ENCODE measurements at regions not wholly inside any gene's neighbourhood (a gene's known extent, or its start where the extent isn't known, plus 50 kb on each side); places are given as distances from the start of the nearest gene placed in this dataset.

DNA sequence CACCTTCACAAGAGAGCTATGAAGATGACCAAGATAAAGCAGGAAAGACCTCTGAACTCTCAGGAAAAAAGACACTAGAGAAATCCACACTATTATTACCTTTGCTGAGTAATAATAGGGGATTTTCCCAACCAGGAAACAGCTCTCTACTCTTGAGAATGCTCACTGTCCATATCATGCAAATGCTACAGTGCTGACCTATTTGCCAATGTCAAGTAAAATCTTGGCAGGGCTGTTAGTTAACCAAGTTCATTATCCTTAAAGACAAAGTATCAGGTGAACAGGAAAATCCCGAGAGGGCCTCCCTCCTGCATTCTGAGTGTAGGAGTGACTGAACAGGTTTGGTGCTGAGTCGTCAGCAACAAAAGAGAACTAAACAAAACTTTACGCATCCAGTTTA, 306.6 kb downstream of the ACTL7B start:
- no peak overlapping the region for H3K4me3 ChIP-seq (ENCODE audit: low read length in 2 of 2)
- H3K36me3 ChIP-seq (ENCODE audit: control insufficient read depth in 1 of 2, insufficient read depth in 2 of 2, low read length in 1 of 2): no peaks in the 10 kb centered on the region
- H3K27ac ChIP-seq (ENCODE audit: low read depth in 1 of 2, low read length in 2 of 2): no peak overlapping the region
- no peaks in the 10 kb centered on the region for H3K4me1 ChIP-seq (ENCODE audit: control insufficient read depth in 1 of 2, insufficient read depth in 2 of 2, low read length in 2 of 2)
- ATAC-seq (ENCODE audit: low FRiP score): no peak
- H3K9me3 ChIP-seq (ENCODE audit: control insufficient read depth, low read length): no peaks in the 10 kb centered on the region
- 89 to 94% methylated on average over 3 of the region's 3 CpGs for WGBS, 2 donors
- no peak for DNase-seq
- intact Hi-C loops (cut with DNase I): no loop called here
- H3K27me3 ChIP-seq (ENCODE audit: control insufficient read depth in 1 of 2, insufficient read depth in 2 of 2, low read length in 1 of 2): no peaks in the 10 kb centered on the region

DNA sequence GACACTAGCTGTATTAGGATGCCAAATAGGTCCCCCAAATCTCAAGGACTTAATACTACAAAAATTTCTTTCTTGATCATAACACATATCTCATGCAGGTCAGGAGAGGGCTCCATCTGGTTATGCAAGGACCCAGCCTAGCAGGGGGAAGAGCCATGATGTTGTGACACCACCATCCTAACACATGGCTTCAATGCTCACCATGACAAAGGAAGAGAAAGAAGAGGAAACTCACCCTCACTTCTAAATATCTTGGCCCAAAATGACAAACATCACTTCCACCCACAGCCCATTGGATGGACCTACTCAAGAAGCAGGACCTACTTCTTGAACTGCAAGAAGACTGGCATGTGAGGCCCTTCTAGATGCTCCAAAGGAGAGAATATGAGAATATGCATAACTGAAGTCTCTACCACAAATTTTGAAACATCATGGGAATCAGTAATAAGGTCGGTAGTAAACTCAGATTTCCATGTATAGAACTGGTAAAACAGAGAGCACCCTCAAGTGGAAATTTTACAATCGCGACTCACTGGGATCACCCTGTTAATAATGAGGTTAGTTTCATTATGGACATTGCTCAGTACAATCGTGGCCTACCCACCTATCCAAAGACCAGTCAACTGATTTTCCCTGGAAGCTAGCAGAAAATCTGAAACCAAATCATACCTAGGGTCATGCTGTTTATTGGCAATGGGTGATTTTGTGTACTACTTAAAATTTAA, 308.2 kb downstream of the ACTL7B start:
- Histone ChIP-seq H3K27ac (ENCODE audit: low read depth in 1 of 2, low read length in 2 of 2) (no peak overlapping the region), H3K4me1 (ENCODE audit: control insufficient read depth in 1 of 2, insufficient read depth in 2 of 2, low read length in 2 of 2) (no peaks in the 10 kb centered on the region), H3K4me3 (ENCODE audit: low read length in 2 of 2) (no peak overlapping the region), H3K27me3 (ENCODE audit: control insufficient read depth in 1 of 2, insufficient read depth in 2 of 2, low read length in 1 of 2) (no peaks in the 10 kb centered on the region), H3K36me3 (ENCODE audit: control insufficient read depth in 1 of 2, insufficient read depth in 2 of 2, low read length in 1 of 2) (no peaks in the 10 kb centered on the region), H3K9me3 (ENCODE audit: control insufficient read depth, low read length) (no peaks in the 10 kb centered on the region)
- 92 to 93% methylated on average over 4 of the region's 4 CpGs for WGBS, 2 donors
- ATAC-seq (ENCODE audit: low FRiP score): no peak
- intact Hi-C loops (cut with DNase I): no loop called here
- DNase-seq: no peak

DNA sequence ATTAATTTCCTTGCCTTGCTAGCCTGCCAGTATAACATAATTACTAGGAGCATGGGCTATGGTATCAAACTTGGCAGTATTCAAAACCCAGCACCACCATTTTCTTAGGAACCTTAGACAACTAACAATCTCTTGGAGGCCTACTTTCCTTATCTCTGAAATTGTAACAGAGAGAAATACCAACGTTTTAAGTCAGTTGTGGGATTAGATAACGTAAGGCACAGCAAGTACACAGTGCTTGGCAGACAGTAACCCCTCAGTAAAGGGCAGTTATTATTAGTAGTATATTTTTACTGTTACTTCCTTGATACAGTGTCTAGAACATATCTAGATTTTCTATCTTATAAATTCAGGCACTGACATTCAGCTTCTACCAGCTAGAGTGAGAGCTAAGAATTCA, 309.6 kb downstream of the ACTL7B start:
- Histone ChIP-seq H3K4me3 (ENCODE audit: low read length in 2 of 2) (no peak overlapping the region), H3K27me3 (ENCODE audit: control insufficient read depth in 1 of 2, insufficient read depth in 2 of 2, low read length in 1 of 2) (no peaks in the 10 kb centered on the region), H3K36me3 (ENCODE audit: control insufficient read depth in 1 of 2, insufficient read depth in 2 of 2, low read length in 1 of 2) (no peaks in the 10 kb centered on the region), H3K4me1 (ENCODE audit: control insufficient read depth in 1 of 2, insufficient read depth in 2 of 2, low read length in 2 of 2) (no peaks in the 10 kb centered on the region), H3K9me3 (ENCODE audit: control insufficient read depth, low read length) (no peaks in the 10 kb centered on the region), H3K27ac (ENCODE audit: low read depth in 1 of 2, low read length in 2 of 2) (no peak overlapping the region)
- ATAC-seq (ENCODE audit: low FRiP score) (no peak), DNase-seq (no peak)
- WGBS, 2 donors: 14 to 35% methylated on average over 2 of the region's 2 CpGs
- intact Hi-C loops (cut with DNase I): no loop called here

DNA sequence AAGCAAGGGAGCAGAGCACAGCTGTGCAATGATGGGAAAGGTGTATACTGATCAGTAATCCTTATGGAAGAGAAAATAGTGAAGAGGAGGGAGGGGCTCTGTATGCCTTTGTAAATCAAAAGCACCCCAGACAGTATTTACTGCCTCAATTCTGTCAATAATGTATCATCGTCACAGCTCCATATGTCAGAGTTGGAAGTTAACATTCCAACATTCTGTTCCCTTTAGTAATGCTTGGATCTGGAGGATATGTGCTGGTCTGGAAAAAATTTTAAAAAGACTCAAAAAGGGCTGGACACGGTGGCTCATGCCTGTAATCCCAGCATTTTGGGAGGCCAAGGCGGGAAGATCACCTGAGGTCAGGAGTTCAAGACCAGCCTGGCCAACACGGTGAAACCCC, 310.4 kb downstream of the ACTL7B start:
- H3K4me3 ChIP-seq (ENCODE audit: low read length in 2 of 2): no peak overlapping the region

DNA sequence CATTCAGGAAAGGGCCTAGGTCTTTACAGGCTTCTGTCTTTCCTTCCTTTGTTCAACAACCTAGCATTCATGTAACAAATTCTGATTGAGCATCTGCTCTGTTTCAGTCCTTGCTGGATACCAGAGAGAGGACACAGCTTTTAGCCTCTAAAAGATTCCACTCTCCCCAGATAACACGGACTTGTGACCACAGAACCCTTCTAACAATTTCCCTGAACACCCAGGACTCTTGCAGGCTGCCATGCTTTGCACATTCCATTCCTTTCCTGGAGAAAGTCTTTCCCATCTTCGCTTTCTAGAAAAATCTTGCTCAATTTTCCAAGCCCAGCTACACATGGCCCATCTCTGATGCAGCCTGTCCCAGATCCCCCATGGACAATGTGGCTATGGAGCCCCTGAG, 310.9 kb downstream of the ACTL7B start:
- H3K4me1 ChIP-seq (ENCODE audit: control insufficient read depth in 1 of 2, insufficient read depth in 2 of 2, low read length in 2 of 2): no peaks in the 10 kb centered on the region
- H3K9me3 ChIP-seq (ENCODE audit: control insufficient read depth, low read length): no peaks in the 10 kb centered on the region
- H3K27me3 ChIP-seq (ENCODE audit: control insufficient read depth in 1 of 2, insufficient read depth in 2 of 2, low read length in 1 of 2): no peaks in the 10 kb centered on the region
- no peak overlapping the region for H3K27ac ChIP-seq (ENCODE audit: low read depth in 1 of 2, low read length in 2 of 2)
- DNase-seq (no peak), ATAC-seq (ENCODE audit: low FRiP score) (no peak)
- intact Hi-C loops (cut with DNase I): no loop called here
- no peaks in the 10 kb centered on the region for H3K36me3 ChIP-seq (ENCODE audit: control insufficient read depth in 1 of 2, insufficient read depth in 2 of 2, low read length in 1 of 2)
- H3K4me3 ChIP-seq (ENCODE audit: low read length in 2 of 2): no peak overlapping the region
- 94 to 96% methylated on average over 2 of the region's 2 CpGs for WGBS, 2 donors

More for the DNA sequence above, 310.4 kb downstream of the ACTL7B start:
- Histone ChIP-seq H3K27me3 (ENCODE audit: control insufficient read depth in 1 of 2, insufficient read depth in 2 of 2, low read length in 1 of 2) (no peaks in the 10 kb centered on the region), H3K27ac (ENCODE audit: low read depth in 1 of 2, low read length in 2 of 2) (no peak overlapping the region), H3K9me3 (ENCODE audit: control insufficient read depth, low read length) (no peaks in the 10 kb centered on the region), H3K36me3 (ENCODE audit: control insufficient read depth in 1 of 2, insufficient read depth in 2 of 2, low read length in 1 of 2) (no peaks in the 10 kb centered on the region), H3K4me1 (ENCODE audit: control insufficient read depth in 1 of 2, insufficient read depth in 2 of 2, low read length in 2 of 2) (no peaks in the 10 kb centered on the region)
- no peak for DNase-seq
- 79 to 84% methylated on average over 4 of the region's 4 CpGs for WGBS, 2 donors
- intact Hi-C loops (cut with DNase I): no loop called here
- no peak for ATAC-seq (ENCODE audit: low FRiP score)

DNA sequence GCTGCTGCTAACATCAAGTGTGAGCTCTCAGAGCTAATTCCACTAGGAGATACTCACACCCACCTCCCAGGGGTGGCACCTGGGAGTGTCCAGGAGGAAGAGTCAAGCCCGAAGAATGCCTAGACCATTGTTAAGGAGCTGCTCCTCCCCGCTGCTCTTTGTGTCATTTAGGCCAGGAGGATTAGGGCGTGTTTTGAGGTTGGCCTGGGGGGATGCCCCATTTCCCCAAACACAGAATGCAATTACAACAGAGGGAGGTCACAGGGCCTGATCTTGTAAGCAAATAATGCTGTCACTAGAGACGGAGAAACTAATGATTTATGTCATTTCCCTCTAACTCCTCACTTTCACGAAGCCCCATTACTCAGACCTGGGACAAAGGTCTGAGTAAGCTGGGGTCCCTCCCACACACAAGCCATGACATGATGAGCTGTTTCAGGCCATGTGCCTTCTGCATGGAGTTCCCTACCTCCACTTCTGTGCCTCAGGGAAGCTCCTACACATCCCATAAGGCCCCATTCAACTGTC, 312.5 kb downstream of the ACTL7B start:
- ATAC-seq (ENCODE audit: low FRiP score) (no peak), DNase-seq (no peak)
- Histone ChIP-seq H3K27ac (ENCODE audit: low read depth in 1 of 2, low read length in 2 of 2) (no peak overlapping the region), H3K36me3 (ENCODE audit: control insufficient read depth in 1 of 2, insufficient read depth in 2 of 2, low read length in 1 of 2) (no peaks in the 10 kb centered on the region), H3K9me3 (ENCODE audit: control insufficient read depth, low read length) (no peaks in the 10 kb centered on the region), H3K4me3 (ENCODE audit: low read length in 2 of 2) (no peak overlapping the region), H3K27me3 (ENCODE audit: control insufficient read depth in 1 of 2, insufficient read depth in 2 of 2, low read length in 1 of 2) (no peaks in the 10 kb centered on the region), H3K4me1 (ENCODE audit: control insufficient read depth in 1 of 2, insufficient read depth in 2 of 2, low read length in 2 of 2) (no peaks in the 10 kb centered on the region)
- WGBS, 2 donors: 63 to 77% methylated on average over 5 of the region's 5 CpGs
- intact Hi-C loops (cut with DNase I): no loop called here

DNA sequence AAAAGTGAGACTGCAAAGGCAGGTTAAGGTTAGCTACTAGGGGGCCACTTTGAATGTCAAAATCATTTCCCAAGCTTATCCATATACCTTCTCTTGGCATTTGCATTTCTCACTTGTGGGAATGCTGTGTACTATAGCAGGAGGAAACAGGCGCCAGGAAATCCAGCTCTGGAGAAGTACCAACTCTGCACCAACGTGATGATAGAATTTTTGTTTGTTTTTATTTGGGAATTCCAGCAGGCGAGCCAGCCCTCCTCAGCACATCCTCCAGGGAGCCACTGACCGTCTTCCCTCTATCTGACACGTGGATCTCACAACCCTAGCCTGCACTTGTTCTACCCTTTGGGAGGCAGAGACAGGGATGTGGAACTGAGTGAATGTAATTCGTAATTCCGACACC, 318.0 kb downstream of the ACTL7B start:
- ATAC-seq (ENCODE audit: low FRiP score) (no peak), DNase-seq (no peak)
- Histone ChIP-seq H3K27ac (ENCODE audit: low read depth in 1 of 2, low read length in 2 of 2) (no peak overlapping the region), H3K4me3 (ENCODE audit: low read length in 2 of 2) (no peak overlapping the region), H3K36me3 (ENCODE audit: control insufficient read depth in 1 of 2, insufficient read depth in 2 of 2, low read length in 1 of 2) (no peaks in the 10 kb centered on the region), H3K27me3 (ENCODE audit: control insufficient read depth in 1 of 2, insufficient read depth in 2 of 2, low read length in 1 of 2) (no peaks in the 10 kb centered on the region), H3K4me1 (ENCODE audit: control insufficient read depth in 1 of 2, insufficient read depth in 2 of 2, low read length in 2 of 2) (no peaks in the 10 kb centered on the region), H3K9me3 (ENCODE audit: control insufficient read depth, low read length) (no peaks in the 10 kb centered on the region)
- WGBS, 2 donors: 28 to 38% methylated on average over 7 of the region's 7 CpGs
- intact Hi-C loops (cut with DNase I): no loop called here

DNA sequence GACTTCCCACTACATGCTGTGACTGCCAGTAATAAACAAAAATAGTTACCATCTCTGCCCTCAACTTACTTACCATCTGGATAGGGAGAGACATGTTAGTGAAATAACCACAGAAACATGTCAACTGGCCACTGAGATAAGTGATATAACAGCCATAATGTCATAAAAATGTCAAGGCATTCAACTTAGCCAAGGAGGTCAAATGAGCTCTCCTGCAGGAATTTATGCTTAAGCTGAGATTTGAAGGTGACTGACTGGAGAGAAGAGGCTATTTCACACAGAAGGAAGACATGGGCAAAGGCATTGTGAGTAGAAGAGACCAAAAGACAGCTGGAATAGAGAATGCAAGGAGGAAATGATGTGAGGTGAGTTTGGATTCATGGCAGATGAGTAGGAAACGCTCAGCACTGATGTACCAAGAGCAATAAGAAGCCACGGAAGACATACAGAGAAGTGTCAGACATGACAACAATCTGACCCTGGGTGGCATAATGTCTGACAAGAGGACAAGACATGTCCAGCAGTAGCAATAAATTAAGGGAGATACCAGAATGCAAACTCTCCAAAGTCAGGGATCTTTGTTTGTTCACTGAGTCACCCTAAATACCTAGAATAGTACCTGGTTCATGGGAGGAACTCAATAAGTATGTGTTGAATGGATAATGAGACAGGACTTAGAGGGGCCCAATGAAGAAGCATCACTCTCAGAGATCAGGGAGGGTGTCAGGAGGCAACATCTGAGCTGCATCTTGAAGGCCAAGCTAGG, 318.8 kb downstream of the ACTL7B start:
- Histone ChIP-seq H3K4me3 (ENCODE audit: low read length in 2 of 2) (no peak overlapping the region), H3K36me3 (ENCODE audit: control insufficient read depth in 1 of 2, insufficient read depth in 2 of 2, low read length in 1 of 2) (no peaks in the 10 kb centered on the region), H3K9me3 (ENCODE audit: control insufficient read depth, low read length) (no peaks in the 10 kb centered on the region), H3K4me1 (ENCODE audit: control insufficient read depth in 1 of 2, insufficient read depth in 2 of 2, low read length in 2 of 2) (no peaks in the 10 kb centered on the region), H3K27ac (ENCODE audit: low read depth in 1 of 2, low read length in 2 of 2) (no peak overlapping the region), H3K27me3 (ENCODE audit: control insufficient read depth in 1 of 2, insufficient read depth in 2 of 2, low read length in 1 of 2) (no peaks in the 10 kb centered on the region)
- DNase-seq (no peak), ATAC-seq (ENCODE audit: low FRiP score) (no peak)
- 84 to 95% methylated on average over 2 of the region's 2 CpGs for WGBS, 2 donors
- intact Hi-C loops (cut with DNase I): no loop called here

DNA sequence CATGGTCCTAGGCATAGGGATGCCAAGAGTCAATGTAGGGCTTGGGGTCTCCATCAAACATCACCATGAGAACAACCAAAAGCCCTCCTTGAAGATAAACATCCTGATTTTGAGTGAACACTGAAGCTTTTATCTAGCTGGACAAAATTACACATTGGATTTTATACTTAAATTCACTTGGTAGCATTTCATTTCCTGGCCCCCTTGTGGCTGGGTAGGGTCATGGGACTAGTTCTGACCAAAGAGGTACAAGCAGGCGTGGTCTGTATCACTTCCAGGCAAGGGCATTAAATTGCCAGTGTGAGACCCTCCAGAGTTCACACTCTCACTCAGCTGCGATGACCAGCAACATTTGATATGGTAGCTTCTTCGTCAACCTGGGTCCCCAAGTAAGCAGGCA, 320.3 kb downstream of the ACTL7B start:
- no peak for ATAC-seq (ENCODE audit: low FRiP score)
- H3K27ac ChIP-seq (ENCODE audit: low read depth in 1 of 2, low read length in 2 of 2): no peak overlapping the region
- DNase-seq: no peak
- H3K27me3 ChIP-seq (ENCODE audit: control insufficient read depth in 1 of 2, insufficient read depth in 2 of 2, low read length in 1 of 2): no peaks in the 10 kb centered on the region
- H3K4me3 ChIP-seq (ENCODE audit: low read length in 2 of 2): no peak overlapping the region
- intact Hi-C loops (cut with DNase I): no loop called here
- H3K4me1 ChIP-seq (ENCODE audit: control insufficient read depth in 1 of 2, insufficient read depth in 2 of 2, low read length in 2 of 2): no peaks in the 10 kb centered on the region
- H3K9me3 ChIP-seq (ENCODE audit: control insufficient read depth, low read length): no peaks in the 10 kb centered on the region
- WGBS, 2 donors: 84 to 85% methylated on average over 3 of the region's 3 CpGs
- no peaks in the 10 kb centered on the region for H3K36me3 ChIP-seq (ENCODE audit: control insufficient read depth in 1 of 2, insufficient read depth in 2 of 2, low read length in 1 of 2)
